B cell (primary cell): ENCODE measurements at regions not wholly inside any gene's neighbourhood (a gene's known extent, or its start where the extent isn't known, plus 50 kb on each side); places are given as distances from the start of the nearest gene placed in this dataset.
A peak's percentile ranks its signal among the peaks of the same experiment; 100 is the strongest.

Source experiments
- ATAC-seq: fragments of 200-7000 bp; cut with Tn5 transposase; one replicate; pipeline ENCODE4 v1.10.0; 2021; ENCODE audit warnings: low read depth, mild to moderate bottlenecking, moderate number of reproducible peaks, moderate library complexity
- CTCF ChIA-PET: fragments of 350-600 bp; sonication (Branson Sonifier 250); formaldehyde crosslinking; loops from one replicate; lab custom pipeline; 2021; ENCODE audit warnings: antibody characterized with exemption, inconsistent platforms; lab: Charles Lee
- POLR2A ChIA-PET: fragments of 350-600 bp; sonication (Branson Sonifier 250); formaldehyde crosslinking; loops from one replicate; lab custom pipeline; 2021; ENCODE audit warnings: antibody characterized with exemption; lab: Charles Lee
- DNase-seq: peaks from one replicate; pipeline ENCODE4 v3.0.0; 2013
- H2AFZ ChIP-seq: 2 replicates; pipeline ENCODE4 v1.6.1; 2012; ENCODE audit warnings: mild to moderate bottlenecking, low read depth, low read length; ENCODE audit not compliant: insufficient read depth, poor library complexity, severe bottlenecking
- H3K27ac ChIP-seq, 2 donors: 1 replicate in 1 of 2; 2 replicates in 1 of 2; pipeline ENCODE4 v1.5.1; 2012 to 2013; ENCODE audit warnings: low read length in 2 of 2, mild to moderate bottlenecking in 2 of 2, moderate library complexity in 1 of 2
- H3K27me3 ChIP-seq, 4 experiments: fragments of 200-600 bp in 1 of 4; sonication (generic) in 1 of 4; replicated peaks in 1 of 4; 1 replicate in 2 of 4; 2 replicates in 2 of 4; pipeline versions ENCODE4 v1.6.1 to v1.7.0; 2013 to 2016; ENCODE audit warnings: low read length in 3 of 4, mild to moderate bottlenecking in 2 of 4, mixed read lengths in 1 of 4, moderate library complexity in 1 of 4; ENCODE audit not compliant: insufficient read depth in 4 of 4, control insufficient read depth in 3 of 4; ENCODE audit errors: control extremely low read depth in 1 of 4
- H3K36me3 ChIP-seq, 2 experiments: replicated peaks in 1 of 2; 1 replicate in 1 of 2; 2 replicates in 1 of 2; pipeline versions ENCODE4 v1.6.1 to v1.7.1; 2013; ENCODE audit warnings: low read length in 1 of 2; ENCODE audit not compliant: insufficient read depth in 2 of 2, control insufficient read depth in 1 of 2; ENCODE audit errors: control extremely low read depth in 1 of 2, extremely low read depth in 1 of 2
- H3K4me1 ChIP-seq, 2 donors: fragments of 200-600 bp in 1 of 2; sonication (generic) in 1 of 2; 1 replicate in 1 of 2; 2 replicates in 1 of 2; pipeline versions ENCODE4 v1.5.1 to v1.6.1; 2013 to 2017; ENCODE audit warnings: low read length in 2 of 2; ENCODE audit not compliant: control insufficient read depth in 2 of 2, insufficient read depth in 2 of 2
- H3K4me2 ChIP-seq: replicated peaks from 2 replicates; pipeline ENCODE3; 2012; ENCODE audit warnings: mild to moderate bottlenecking, low read depth, low read length; ENCODE audit not compliant: poor library complexity, severe bottlenecking
- H3K4me3 ChIP-seq, 5 experiments: fragments of 200-600 bp in 1 of 5; sonication (generic) in 1 of 5; 1 replicate in 3 of 5; 2 replicates in 2 of 5; pipeline versions ENCODE4 v1.5.1 to v1.7.0; 2011 to 2016; ENCODE audit warnings: low read length in 4 of 5, mild to moderate bottlenecking in 4 of 5, low read depth in 2 of 5, control low read depth in 1 of 5, moderate library complexity in 1 of 5; ENCODE audit not compliant: insufficient read depth in 1 of 5; ENCODE audit errors: control extremely low read depth in 1 of 5, extremely low read depth in 1 of 5
- H3K79me2 ChIP-seq: fragments of 200-600 bp; sonication (generic); one replicate; pipeline ENCODE4 v1.6.0; 2016; ENCODE audit warnings: low read length; ENCODE audit not compliant: control insufficient read depth, insufficient read depth
- H3K9ac ChIP-seq: fragments of 200-600 bp; sonication (generic); 2 replicates; pipeline ENCODE4 v1.6.1; 2017; ENCODE audit warnings: mild to moderate bottlenecking, low read length, moderate library complexity
- H3K9me3 ChIP-seq, 3 donors: one replicate each; pipeline versions ENCODE4 v1.6.1 to v1.7.1; 2013; ENCODE audit warnings: low read length in 2 of 3; ENCODE audit not compliant: control insufficient read depth in 2 of 3, insufficient read depth in 1 of 3; ENCODE audit errors: control extremely low read depth in 1 of 3
- H4K20me1 ChIP-seq: 2 replicates; pipeline ENCODE4 v1.6.0; 2012; ENCODE audit warnings: mild to moderate bottlenecking, low read length; ENCODE audit not compliant: insufficient read depth, control insufficient read depth, poor library complexity, severe bottlenecking
- H3K27ac Mint-ChIP-seq: one replicate; pipeline ENCODE4 v1.8.0; 2021; ENCODE audit warnings: mixed read lengths
- H3K27me3 Mint-ChIP-seq: one replicate; pipeline ENCODE4 v1.8.0; 2021; ENCODE audit warnings: mixed read lengths
- H3K4me1 Mint-ChIP-seq: one replicate; pipeline ENCODE4 v1.8.0; 2021; ENCODE audit warnings: mixed read lengths
- H3K4me3 Mint-ChIP-seq: one replicate; pipeline ENCODE4 v1.8.0; 2021; ENCODE audit warnings: mixed read lengths
- H3K9me3 Mint-ChIP-seq: one replicate; pipeline ENCODE4 v1.8.0; 2022; ENCODE audit warnings: mixed read lengths; ENCODE audit not compliant: insufficient read depth
- EZH2 ChIP-seq: IDR thresholded peaks from 2 replicates; pipeline ENCODE4 v1.6.1; 2012; ENCODE audit warnings: borderline replicate concordance, low read depth, mild to moderate bottlenecking, moderate library complexity, low read length; ENCODE audit not compliant: insufficient read depth, poor library complexity, severe bottlenecking
- WGBS: methylation state at CpG from one replicate; pipeline ENCODE4 v1.1.5; 2013; ENCODE audit warnings: missing lambda C conversion rate; ENCODE audit not compliant: insufficient coverage; 5-methylcytosine and 5-hydroxymethylcytosine counted together
- intact Hi-C: fragments of 100-400 bp; cut with micrococcal nuclease; formaldehyde crosslinking; loops from one replicate; pipeline ENCODE4 v1.10.0; 2022
- TF ChIP-seq, protein P1 (sequence below): fragments of 200-600 bp; IDR thresholded peaks from one replicate; pipeline ENCODE4 v1.8.0; 2022; ENCODE audit warnings: antibody characterized with exemption, mild to moderate bottlenecking

DNA sequence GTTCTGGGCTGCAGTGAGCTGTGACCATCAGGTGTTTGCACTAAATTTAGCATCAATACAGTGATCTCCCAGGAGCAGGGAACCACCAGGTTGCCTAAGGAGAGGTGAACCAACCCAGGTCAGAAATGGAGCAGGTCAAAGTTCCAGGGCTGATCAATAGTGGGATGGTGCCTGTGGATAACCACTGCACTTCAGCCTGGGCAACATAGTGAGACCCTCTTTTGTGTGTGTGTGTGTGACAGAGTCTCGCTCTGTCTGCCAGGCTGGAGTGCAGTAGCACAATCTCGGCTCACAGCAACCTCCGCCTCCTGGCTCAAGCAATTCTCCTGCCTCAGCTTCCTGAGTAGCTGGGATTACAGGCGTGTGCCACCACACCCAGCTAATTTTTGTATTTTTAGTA is 163.7 kb upstream of the SERTAD2 start:
- intact Hi-C loops: no loop called here
- CTCF ChIA-PET: interaction anchor here (0.7 to 1.5 kb wide), 3 partner anchors 20 to 231 kb away, joined by 3 to 4 read pairs (median 3); no protein-coding TSS in a partner anchor
- 100% methylated on average over 2 of the region's 4 CpGs for WGBS

DNA sequence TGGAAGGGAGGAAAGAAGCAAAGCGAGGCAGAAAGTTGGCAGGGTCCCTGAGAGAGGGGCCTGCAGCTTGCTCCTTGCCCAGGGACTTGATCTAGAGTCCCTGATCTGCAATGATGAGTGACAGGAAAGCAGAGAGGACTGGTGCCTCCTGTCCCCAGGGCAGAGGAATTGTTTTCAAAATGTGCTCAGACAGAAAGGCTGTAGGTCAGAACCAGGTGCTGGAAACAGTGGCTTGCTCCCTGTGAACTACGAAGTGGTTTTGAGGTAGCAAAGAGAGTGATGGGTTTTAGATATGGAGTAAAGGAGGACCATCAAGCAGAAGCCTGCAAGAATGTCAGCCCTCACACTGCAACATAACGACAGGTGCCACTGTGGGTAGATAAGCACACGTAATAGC is 164.9 kb upstream of the SERTAD2 start:
- WGBS: 100% methylated on average over 1 of the region's 4 CpGs
- Histone ChIP-seq H3K27ac (peak overlapping the region in 1 of 2 donors; percentile 9), H3K36me3 (no peaks in the 10 kb centered on the region), H2AFZ (no peak overlapping the region), H4K20me1 (no peaks in the 10 kb centered on the region), H3K27me3 (no peaks in the 10 kb centered on the region), H3K4me1 (peaks cover 25 to 27% of the 10 kb centered on the region in 2 donors), H3K4me3 (no peak overlapping the region), H3K9me3 (no peaks in the 10 kb centered on the region), H3K9ac (no peak overlapping the region), H3K79me2 (peaks cover 3% of the 10 kb centered on the region), H3K4me2 (no peak overlapping the region)
- no peak for TF ChIP-seq EZH2
- TF ChIP-seq, protein P1, sequence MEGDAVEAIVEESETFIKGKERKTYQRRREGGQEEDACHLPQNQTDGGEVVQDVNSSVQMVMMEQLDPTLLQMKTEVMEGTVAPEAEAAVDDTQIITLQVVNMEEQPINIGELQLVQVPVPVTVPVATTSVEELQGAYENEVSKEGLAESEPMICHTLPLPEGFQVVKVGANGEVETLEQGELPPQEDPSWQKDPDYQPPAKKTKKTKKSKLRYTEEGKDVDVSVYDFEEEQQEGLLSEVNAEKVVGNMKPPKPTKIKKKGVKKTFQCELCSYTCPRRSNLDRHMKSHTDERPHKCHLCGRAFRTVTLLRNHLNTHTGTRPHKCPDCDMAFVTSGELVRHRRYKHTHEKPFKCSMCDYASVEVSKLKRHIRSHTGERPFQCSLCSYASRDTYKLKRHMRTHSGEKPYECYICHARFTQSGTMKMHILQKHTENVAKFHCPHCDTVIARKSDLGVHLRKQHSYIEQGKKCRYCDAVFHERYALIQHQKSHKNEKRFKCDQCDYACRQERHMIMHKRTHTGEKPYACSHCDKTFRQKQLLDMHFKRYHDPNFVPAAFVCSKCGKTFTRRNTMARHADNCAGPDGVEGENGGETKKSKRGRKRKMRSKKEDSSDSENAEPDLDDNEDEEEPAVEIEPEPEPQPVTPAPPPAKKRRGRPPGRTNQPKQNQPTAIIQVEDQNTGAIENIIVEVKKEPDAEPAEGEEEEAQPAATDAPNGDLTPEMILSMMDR: no peak
- ChIA-PET POLR2A (interaction anchor here (0.8 kb wide), 1 partner anchor 13 kb away, joined by 3 read pairs; no protein-coding TSS in a partner anchor), CTCF (interaction anchor here (0.5 to 1.8 kb wide), 6 partner anchors 12 to 236 kb away, joined by 3 to 9 read pairs (median 3); no protein-coding TSS in a partner anchor)
- Mint-ChIP-seq H3K27me3 (no peaks in the 10 kb centered on the region), H3K27ac (peak overlapping the region; percentile 43), H3K4me1 (peaks cover 41% of the 10 kb centered on the region), H3K4me3 (peak overlapping the region; percentile 12), H3K9me3 (no peaks in the 10 kb centered on the region)
- ATAC-seq: no peak
- intact Hi-C loops: no loop called here
- DNase-seq: no peak

More for the DNA sequence above, 163.7 kb upstream of the SERTAD2 start:
- H3K9me3 Mint-ChIP-seq: no peaks in the 10 kb centered on the region
- H3K27ac Mint-ChIP-seq: no peak overlapping the region
- peaks cover 33% of the 10 kb centered on the region for H3K4me1 Mint-ChIP-seq
- Histone ChIP-seq H4K20me1 (no peaks in the 10 kb centered on the region), H3K4me1 (peaks cover 22 to 25% of the 10 kb centered on the region in 2 donors), H3K9ac (no peak overlapping the region), H3K27ac (no peak overlapping the region), H3K79me2 (peaks cover 3% of the 10 kb centered on the region), H3K4me3 (no peak overlapping the region), H3K9me3 (no peaks in the 10 kb centered on the region), H3K27me3 (no peaks in the 10 kb centered on the region), H3K36me3 (no peaks in the 10 kb centered on the region), H2AFZ (no peak overlapping the region), H3K4me2 (no peak overlapping the region)
- H3K27me3 Mint-ChIP-seq: no peaks in the 10 kb centered on the region
- no peak overlapping the region for H3K4me3 Mint-ChIP-seq
- TF ChIP-seq, protein P1: no peak
- TF ChIP-seq EZH2: no peak
- DNase-seq (no peak), ATAC-seq (no peak)
- POLR2A ChIA-PET: no interaction called here
